ENCODE measurements at regions not wholly inside any gene's neighbourhood (a gene's known extent, or its start where the extent isn't known, plus 50 kb on each side); places are given as distances from the start of the nearest gene placed in this dataset.

- peaks cover 5% of the 10 kb centered on the region for H3K4me1 ChIP-seq (ENCODE audit: control insufficient read depth, insufficient read depth, low read length)
- no peak overlapping the region for H3K27ac ChIP-seq (ENCODE audit: low read depth, low read length)
- no peak overlapping the region for H3K27ac Mint-ChIP-seq
- H3K36me3 Mint-ChIP-seq (ENCODE audit: low read depth): no peaks in the 10 kb centered on the region
- H3K9me3 ChIP-seq (ENCODE audit: control insufficient read depth, low read length): no peaks in the 10 kb centered on the region
- no peak for TF ChIP-seq CTCF (conservative IDR thresholded peaks at IDR 0.05)
- H3K27me3 Mint-ChIP-seq (ENCODE audit: insufficient read depth): no peaks in the 10 kb centered on the region
- DNase-seq: no peak
- no peaks in the 10 kb centered on the region for H3K36me3 ChIP-seq (ENCODE audit: control insufficient read depth, insufficient read depth, low read length)
- no peaks in the 10 kb centered on the region for H3K27me3 ChIP-seq (ENCODE audit: control insufficient read depth, insufficient read depth, low read length, poor library complexity, severe bottlenecking)
- H3K4me3 ChIP-seq (ENCODE audit: low read length): no peak overlapping the region
- H3K9me3 Mint-ChIP-seq: no peaks in the 10 kb centered on the region
- 93 to 94% methylated on average over 3 to 5 of the region's 5 CpGs for WGBS, 2 experiments (ENCODE audit: insufficient coverage in 1 of 2, insufficient read length in 1 of 2)
- no peak overlapping the region for H3K9ac ChIP-seq (ENCODE audit: extremely low read depth, low read length, poor library complexity, severe bottlenecking)
- peaks cover 25% of the 10 kb centered on the region for H3K4me1 Mint-ChIP-seq
- H3K4me3 Mint-ChIP-seq: no peak overlapping the region
Observed at GRCh38 chr2:55114082-55114481, 63.8 kb upstream of the RTN4 start.

GRCh38 chr2:55112229-55113031 is 62.2 kb upstream of the RTN4 start:
- TF ChIP-seq CTCF (conservative IDR thresholded peaks at IDR 0.05): no peak
- no peaks in the 10 kb centered on the region for H3K36me3 ChIP-seq (ENCODE audit: control insufficient read depth, insufficient read depth, low read length)
- peak overlapping the region; percentile 42 for H3K27ac ChIP-seq (ENCODE audit: low read depth, low read length)
- no peaks in the 10 kb centered on the region for H3K9me3 ChIP-seq (ENCODE audit: control insufficient read depth, low read length)
- no peak overlapping the region for H3K4me3 ChIP-seq (ENCODE audit: low read length)
- WGBS, 2 experiments (ENCODE audit: insufficient coverage in 1 of 2, insufficient read length in 1 of 2): 84 to 91% methylated on average over 12 to 13 of the region's 13 CpGs
- peaks cover 5% of the 10 kb centered on the region for H3K4me1 ChIP-seq (ENCODE audit: control insufficient read depth, insufficient read depth, low read length)
- peaks cover 19% of the 10 kb centered on the region for H3K4me1 Mint-ChIP-seq
- H3K9me3 Mint-ChIP-seq: no peaks in the 10 kb centered on the region
- H3K4me3 Mint-ChIP-seq: no peak overlapping the region
- no peaks in the 10 kb centered on the region for H3K27me3 ChIP-seq (ENCODE audit: control insufficient read depth, insufficient read depth, low read length, poor library complexity, severe bottlenecking)
- DNase-seq: no peak
- peak overlapping the region; percentile 14 for H3K27ac Mint-ChIP-seq
- no peaks in the 10 kb centered on the region for H3K36me3 Mint-ChIP-seq (ENCODE audit: low read depth)
- no peak overlapping the region for H3K9ac ChIP-seq (ENCODE audit: extremely low read depth, low read length, poor library complexity, severe bottlenecking)
- no peaks in the 10 kb centered on the region for H3K27me3 Mint-ChIP-seq (ENCODE audit: insufficient read depth)

- Histone ChIP-seq H3K9ac (ENCODE audit: extremely low read depth, low read length, poor library complexity, severe bottlenecking) (no peak overlapping the region), H3K27ac (ENCODE audit: low read depth, low read length) (no peak overlapping the region), H3K36me3 (ENCODE audit: control insufficient read depth, insufficient read depth, low read length) (no peaks in the 10 kb centered on the region), H3K4me1 (ENCODE audit: control insufficient read depth, insufficient read depth, low read length) (peaks cover 5% of the 10 kb centered on the region), H3K4me3 (ENCODE audit: low read length) (no peak overlapping the region), H3K27me3 (ENCODE audit: control insufficient read depth, insufficient read depth, low read length, poor library complexity, severe bottlenecking) (no peaks in the 10 kb centered on the region), H3K9me3 (ENCODE audit: control insufficient read depth, low read length) (no peaks in the 10 kb centered on the region)
- no peak for TF ChIP-seq CTCF (conservative IDR thresholded peaks at IDR 0.05)
- peak overlapping the region; percentile 14 for H3K27ac Mint-ChIP-seq
- H3K4me1 Mint-ChIP-seq: peaks cover 18% of the 10 kb centered on the region
- 83 to 86% methylated on average over 6 to 11 of the region's 11 CpGs for WGBS, 2 experiments (ENCODE audit: insufficient coverage in 1 of 2, insufficient read length in 1 of 2)
- H3K36me3 Mint-ChIP-seq (ENCODE audit: low read depth): no peaks in the 10 kb centered on the region
- no peak overlapping the region for H3K4me3 Mint-ChIP-seq
- no peaks in the 10 kb centered on the region for H3K9me3 Mint-ChIP-seq
- H3K27me3 Mint-ChIP-seq (ENCODE audit: insufficient read depth): no peaks in the 10 kb centered on the region
- DNase-seq: peak; percentile 80
Observed at GRCh38 chr2:55111570-55112228, 61.4 kb upstream of the RTN4 start.
